PC-3 (cell line): ENCODE measurements at regions not wholly inside any gene's neighbourhood (a gene's known extent, or its start where the extent isn't known, plus 50 kb on each side); places are given as distances from the start of the nearest gene placed in this dataset.

ENCODE experiments used
- ATAC-seq: fragments of 200-7000 bp; cut with Tn5 transposase; 2 replicates; pipeline ENCODE4 v1.9.1; 2020; ENCODE audit warnings: mild to moderate bottlenecking, moderate library complexity
- BruUV-seq: library from RNA; stranded (reverse); fragments of 400-500 nt; replicated peaks from 2 replicates; lab custom pipeline; 2021; lab: Mats Ljungman, UMichigan
- CTCF ChIA-PET: fragments of 300-600 bp; sonication (Branson Sonifier 250); formaldehyde crosslinking; loops from one replicate; lab custom pipeline; 2022; ENCODE audit warnings: antibody characterized with exemption; lab: Charles Lee
- POLR2A ChIA-PET: fragments of 300-600 bp; sonication (Branson Sonifier 250); formaldehyde crosslinking; loops from one replicate; lab custom pipeline; 2022; ENCODE audit warnings: antibody characterized with exemption; ENCODE audit not compliant: unreplicated experiment; lab: Charles Lee
- DNase-seq: peaks from one replicate; pipeline ENCODE4 v3.0.0-alpha.2; 2015
- H2AFZ ChIP-seq: fragments of 300-600 bp; sonication (generic); 2 replicates; pipeline ENCODE4 v1.6.0; 2016; ENCODE audit warnings: antibody characterized with exemption, low read length
- H3F3A ChIP-seq: fragments of 300-600 bp; sonication (generic); one replicate; pipeline ENCODE4 v1.6.0; 2017; ENCODE audit warnings: antibody characterized with exemption, low read length, control low read depth, mild to moderate bottlenecking; ENCODE audit not compliant: unreplicated experiment
- H3K27ac ChIP-seq: fragments of 300-600 bp; sonication (generic); 2 replicates; pipeline ENCODE4 v1.5.1; 2016; ENCODE audit warnings: mild to moderate bottlenecking, low read length
- H3K27me3 ChIP-seq: fragments of 300-600 bp; sonication (generic); 2 replicates; pipeline ENCODE4 v1.6.1; 2016; ENCODE audit warnings: low read length, mixed read lengths
- H3K36me3 ChIP-seq: fragments of 300-600 bp; sonication (generic); 2 replicates; pipeline ENCODE4 v1.6.1; 2016; ENCODE audit warnings: low read depth, mixed run types, low read length, mixed read lengths
- H3K4me1 ChIP-seq: fragments of 300-600 bp; sonication (generic); 2 replicates; pipeline ENCODE4 v1.5.1; 2016; ENCODE audit warnings: low read length; ENCODE audit not compliant: insufficient read depth
- H3K4me2 ChIP-seq: fragments of 300-600 bp; sonication (generic); 2 replicates; pipeline ENCODE4 v1.6.0; 2016; ENCODE audit warnings: low read length
- H3K4me3 ChIP-seq: fragments of 300-600 bp; sonication (generic); 2 replicates; pipeline ENCODE4 v1.5.1; 2016; ENCODE audit warnings: mild to moderate bottlenecking, low read length, mixed read lengths
- H3K79me2 ChIP-seq: fragments of 300-600 bp; sonication (generic); 2 replicates; pipeline ENCODE4 v1.6.1; 2017; ENCODE audit warnings: low read length, mixed read lengths
- H3K9ac ChIP-seq: fragments of 300-600 bp; sonication (generic); 2 replicates; pipeline ENCODE4 v1.6.0; 2016; ENCODE audit warnings: mild to moderate bottlenecking, low read length
- H3K9me2 ChIP-seq: fragments of 300-600 bp; sonication (generic); replicated peaks from 2 replicates; pipeline ENCODE4 v1.6.1; 2016; ENCODE audit warnings: mixed run types, low read length, mixed read lengths
- H3K9me3 ChIP-seq: fragments of 300-600 bp; sonication (generic); 2 replicates; pipeline ENCODE4 v1.6.1; 2016; ENCODE audit warnings: low read length, mixed read lengths
- H4K20me1 ChIP-seq: fragments of 300-600 bp; sonication (generic); 2 replicates; pipeline ENCODE4 v1.6.1; 2016; ENCODE audit warnings: low read length, mixed read lengths
- EZH2 ChIP-seq: fragments of 300-600 bp; sonication (generic); IDR thresholded peaks from one replicate; pipeline ENCODE4 v1.6.1; 2017; ENCODE audit warnings: antibody characterized with exemption, mild to moderate bottlenecking, low read length; ENCODE audit not compliant: unreplicated experiment
- EZH2phosphoT487 ChIP-seq: fragments of 300-600 bp; sonication (generic); IDR thresholded peaks from 2 replicates; pipeline ENCODE4 v1.6.1; 2018; ENCODE audit warnings: mild to moderate bottlenecking, antibody characterized with exemption, low read length, borderline replicate concordance
- intact Hi-C: fragments of 100-400 bp; cut with micrococcal nuclease; formaldehyde crosslinking; loops from 2 replicates; pipeline ENCODE4 v1.9.0; 2023
- TF ChIP-seq, protein P1 (sequence below): fragments of 300-600 bp; sonication (generic); conservative IDR thresholded peaks from 2 replicates; pipeline ENCODE4 v1.5.1; 2017; ENCODE audit warnings: antibody characterized with exemption, low read depth, mild to moderate bottlenecking, low read length

DNA sequence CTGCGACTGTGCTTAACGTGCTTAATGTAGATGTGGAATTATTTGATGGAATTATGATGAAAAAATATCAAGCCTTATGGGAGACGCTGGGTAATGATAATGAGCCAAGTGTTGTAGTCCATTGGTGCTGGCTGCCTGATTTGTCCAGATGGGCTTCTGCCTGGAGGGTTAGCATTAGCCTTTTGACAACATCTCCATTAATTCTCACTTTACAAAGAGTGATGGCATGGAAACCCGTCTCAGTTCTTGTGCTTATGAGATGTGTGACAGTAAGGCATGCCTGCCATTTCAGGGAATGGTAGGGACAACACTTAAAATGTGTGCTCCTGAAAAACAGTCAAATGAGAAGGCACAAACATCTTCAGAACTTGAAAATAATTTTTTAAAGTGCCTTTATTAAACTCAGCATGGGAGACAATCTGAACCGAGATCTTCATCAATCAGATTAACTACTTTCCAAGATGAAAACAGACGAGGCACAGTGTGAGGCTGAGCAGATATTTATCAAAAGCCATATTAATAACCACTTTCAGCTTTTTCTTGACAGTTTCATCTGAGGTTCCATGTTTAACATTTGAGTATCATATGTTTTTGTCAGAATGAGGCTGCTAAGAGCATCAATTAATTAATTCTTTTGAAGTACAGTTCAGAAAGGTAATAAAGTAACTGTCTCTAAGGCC is 473.1 kb downstream of the NXPH1 start:
- Histone ChIP-seq H3K9me2 (no peaks in the 10 kb centered on the region), H4K20me1 (no peaks in the 10 kb centered on the region), H3K4me3 (no peak overlapping the region), H3K36me3 (no peaks in the 10 kb centered on the region), H3F3A (no peaks in the 10 kb centered on the region), H3K27me3 (no peaks in the 10 kb centered on the region), H3K9me3 (no peaks in the 10 kb centered on the region; the same call in 1 of the 2 replicates), H3K27ac (no peak overlapping the region), H2AFZ (no peak overlapping the region), H3K4me1 (no peaks in the 10 kb centered on the region), H3K79me2 (no peaks in the 10 kb centered on the region), H3K4me2 (no peak overlapping the region), H3K9ac (no peak overlapping the region)
- DNase-seq (no peak), ATAC-seq (no peak)
- POLR2A ChIA-PET = no interaction called here
- CTCF ChIA-PET = no interaction called here
- no TSS peak for BruUV-seq
- TF ChIP-seq, protein P1, sequence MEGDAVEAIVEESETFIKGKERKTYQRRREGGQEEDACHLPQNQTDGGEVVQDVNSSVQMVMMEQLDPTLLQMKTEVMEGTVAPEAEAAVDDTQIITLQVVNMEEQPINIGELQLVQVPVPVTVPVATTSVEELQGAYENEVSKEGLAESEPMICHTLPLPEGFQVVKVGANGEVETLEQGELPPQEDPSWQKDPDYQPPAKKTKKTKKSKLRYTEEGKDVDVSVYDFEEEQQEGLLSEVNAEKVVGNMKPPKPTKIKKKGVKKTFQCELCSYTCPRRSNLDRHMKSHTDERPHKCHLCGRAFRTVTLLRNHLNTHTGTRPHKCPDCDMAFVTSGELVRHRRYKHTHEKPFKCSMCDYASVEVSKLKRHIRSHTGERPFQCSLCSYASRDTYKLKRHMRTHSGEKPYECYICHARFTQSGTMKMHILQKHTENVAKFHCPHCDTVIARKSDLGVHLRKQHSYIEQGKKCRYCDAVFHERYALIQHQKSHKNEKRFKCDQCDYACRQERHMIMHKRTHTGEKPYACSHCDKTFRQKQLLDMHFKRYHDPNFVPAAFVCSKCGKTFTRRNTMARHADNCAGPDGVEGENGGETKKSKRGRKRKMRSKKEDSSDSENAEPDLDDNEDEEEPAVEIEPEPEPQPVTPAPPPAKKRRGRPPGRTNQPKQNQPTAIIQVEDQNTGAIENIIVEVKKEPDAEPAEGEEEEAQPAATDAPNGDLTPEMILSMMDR = no peak
- no peak for TF ChIP-seq EZH2phosphoT487
- no peak for TF ChIP-seq EZH2
- intact Hi-C loops = loop anchor here (5.0 to 10.0 kb wide), 2 partner anchors 51 to 178 kb away; no protein-coding TSS in a partner anchor

DNA sequence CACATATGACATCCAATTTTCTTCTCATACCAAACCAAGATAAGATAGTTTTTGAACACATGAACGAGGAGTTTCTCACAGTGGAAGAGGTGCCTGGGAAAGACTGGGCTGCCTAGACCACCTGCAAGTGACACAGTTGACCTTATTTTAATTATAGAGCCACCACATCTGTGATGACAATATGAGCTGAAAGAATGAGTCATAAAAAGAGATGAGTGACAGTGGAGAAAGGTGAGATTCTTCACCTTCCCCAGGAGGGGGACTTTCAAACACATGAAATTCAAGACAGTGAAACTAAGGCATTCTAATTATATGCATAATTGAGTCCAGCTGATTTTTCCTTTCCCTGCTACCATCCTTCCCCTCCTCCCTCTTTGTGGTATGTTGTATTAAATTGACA is 475.5 kb downstream of the NXPH1 start:
- H2AFZ ChIP-seq = no peak overlapping the region
- intact Hi-C loops = loop anchor here (5.0 to 10.0 kb wide), 2 partner anchors 48 to 176 kb away; no protein-coding TSS in a partner anchor
- H3K36me3 ChIP-seq = no peaks in the 10 kb centered on the region
- ChIA-PET POLR2A (no interaction called here), CTCF (no interaction called here)
- H3K27ac ChIP-seq = no peak overlapping the region
- H3K4me2 ChIP-seq = no peak overlapping the region
- no peak for DNase-seq
- H4K20me1 ChIP-seq = no peaks in the 10 kb centered on the region
- H3K4me1 ChIP-seq = no peaks in the 10 kb centered on the region
- no peaks in the 10 kb centered on the region for H3K27me3 ChIP-seq
- H3K9me3 ChIP-seq = no peaks in the 10 kb centered on the region; the same call in 1 of the 2 replicates
- H3K9me2 ChIP-seq = no peaks in the 10 kb centered on the region
- no peak overlapping the region for H3K4me3 ChIP-seq
- no peak overlapping the region for H3K9ac ChIP-seq
- BruUV-seq = no TSS peak
- no peaks in the 10 kb centered on the region for H3K79me2 ChIP-seq
- no peak for ATAC-seq
- TF ChIP-seq EZH2 (no peak), EZH2phosphoT487 (no peak)
- TF ChIP-seq, protein P1 = no peak
- no peaks in the 10 kb centered on the region for H3F3A ChIP-seq

DNA sequence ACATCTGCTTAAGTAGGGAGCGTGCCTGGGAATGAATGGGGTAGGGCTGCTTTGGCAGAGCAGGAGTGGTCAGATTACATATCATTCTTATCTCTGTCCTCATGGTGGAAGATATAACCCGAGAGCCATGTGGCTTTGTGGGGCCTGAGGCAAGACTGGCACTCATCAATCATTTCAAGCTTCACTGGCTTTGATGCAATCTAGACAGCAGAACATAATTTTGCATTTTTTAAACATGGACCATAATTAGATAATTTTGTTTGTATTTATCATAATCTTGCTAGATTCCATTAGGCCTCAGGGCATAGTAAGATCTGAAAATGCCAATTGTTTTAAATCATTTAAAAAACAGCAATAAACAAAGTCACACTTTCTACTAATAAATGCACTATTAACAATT is 480.3 kb downstream of the NXPH1 start:
- Histone ChIP-seq H3K4me2 (no peak overlapping the region), H3F3A (no peaks in the 10 kb centered on the region), H3K4me1 (no peaks in the 10 kb centered on the region), H3K79me2 (no peaks in the 10 kb centered on the region), H3K27ac (no peak overlapping the region), H3K36me3 (no peaks in the 10 kb centered on the region), H3K9me2 (no peaks in the 10 kb centered on the region), H3K27me3 (no peaks in the 10 kb centered on the region), H2AFZ (no peak overlapping the region), H3K9ac (no peak overlapping the region), H3K9me3 (no peaks in the 10 kb centered on the region), H3K4me3 (no peak overlapping the region), H4K20me1 (no peaks in the 10 kb centered on the region)
- intact Hi-C loops = no loop called here
- CTCF ChIA-PET = no interaction called here
- TF ChIP-seq EZH2phosphoT487 (no peak), EZH2 (no peak)
- TF ChIP-seq, protein P1 = no peak
- DNase-seq = no peak
- POLR2A ChIA-PET = no interaction called here
- BruUV-seq = no TSS peak
- ATAC-seq = no peak
